ENCODE measurements at regions not wholly inside any gene's neighbourhood (a gene's known extent, or its start where the extent isn't known, plus 50 kb on each side); places are given as distances from the start of the nearest gene placed in this dataset.

GRCh38 chr3:194197396-194197960 lies 61.5 kb downstream of the HES1 start:
- no peak overlapping the region for H3K4me3 ChIP-seq
- H3K27me3 ChIP-seq = peaks cover 0 to 19% of the 10 kb centered on the region in 2 donors
- no peak for DNase-seq
- no peaks in the 10 kb centered on the region for H3K36me3 ChIP-seq
- H3K4me1 ChIP-seq = no peaks in the 10 kb centered on the region
- H3K27ac ChIP-seq = no peak overlapping the region
- no peaks in the 10 kb centered on the region for H3K9me3 ChIP-seq
- intact Hi-C loops (cut with DNase I; ENCODE audit: low total_unique reads) = no loop called here
- TF ChIP-seq CTCF (IDR thresholded peaks at IDR 0.05) = no peak

- TF ChIP-seq CTCF (IDR thresholded peaks at IDR 0.05) = no peak
- Histone ChIP-seq H3K27me3 (peaks cover 0 to 23% of the 10 kb centered on the region in 2 donors), H3K9me3 (no peaks in the 10 kb centered on the region), H3K4me3 (no peak overlapping the region), H3K36me3 (no peaks in the 10 kb centered on the region), H3K27ac (no peak overlapping the region), H3K4me1 (no peaks in the 10 kb centered on the region)
- intact Hi-C loops (cut with DNase I; ENCODE audit: low total_unique reads) = no loop called here
- DNase-seq = no peak
These were observed 62.2 kb downstream of the HES1 start for GRCh38 chr3:194197981-194198695.

- DNase-seq = no peak
- TF ChIP-seq CTCF (IDR thresholded peaks at IDR 0.05) = no peak
- H3K27me3 ChIP-seq = peaks cover 0 to 31% of the 10 kb centered on the region in 2 donors
- H3K4me3 ChIP-seq = no peak overlapping the region
- no peak overlapping the region for H3K27ac ChIP-seq
- H3K4me1 ChIP-seq = peaks cover 0 to 5% (median 0%) of the 10 kb centered on the region in 4 donors
- H3K36me3 ChIP-seq = no peaks in the 10 kb centered on the region
- H3K9me3 ChIP-seq = no peaks in the 10 kb centered on the region
- intact Hi-C loops (cut with DNase I; ENCODE audit: low total_unique reads) = no loop called here
These were observed 63.0 kb downstream of the HES1 start for GRCh38 chr3:194198938-194199337.

- Histone ChIP-seq H3K27me3 (peaks cover 0 to 40% of the 10 kb centered on the region in 2 donors), H3K27ac (no peak overlapping the region), H3K4me3 (no peak overlapping the region), H3K9me3 (no peaks in the 10 kb centered on the region), H3K36me3 (no peaks in the 10 kb centered on the region), H3K4me1 (peaks cover 0 to 7% (median 0%) of the 10 kb centered on the region in 4 donors)
- no peak for TF ChIP-seq CTCF (IDR thresholded peaks at IDR 0.05)
- DNase-seq = no peak
- intact Hi-C loops (cut with DNase I; ENCODE audit: low total_unique reads) = no loop called here
These were observed 64.6 kb downstream of the HES1 start for GRCh38 chr3:194200422-194201081.

- DNase-seq = no peak
- intact Hi-C loops (cut with DNase I; ENCODE audit: low total_unique reads) = no loop called here
- no peak overlapping the region for H3K27ac ChIP-seq
- peaks cover 0 to 7% (median 0%) of the 10 kb centered on the region in 4 donors for H3K4me1 ChIP-seq
- H3K9me3 ChIP-seq = no peaks in the 10 kb centered on the region
- H3K4me3 ChIP-seq = no peak overlapping the region
- TF ChIP-seq CTCF (IDR thresholded peaks at IDR 0.05) = no peak
- no peaks in the 10 kb centered on the region for H3K36me3 ChIP-seq
- peaks cover 0 to 40% of the 10 kb centered on the region in 2 donors for H3K27me3 ChIP-seq
These were observed 66.2 kb downstream of the HES1 start for GRCh38 chr3:194201953-194202666.
